Putamen (tissue), 1 donor: ENCODE measurements at regions not wholly inside any gene's neighbourhood (a gene's known extent, or its start where the extent isn't known, plus 50 kb on each side); places are given as distances from the start of the nearest gene placed in this dataset.
"Not testable (repeated sequence)": the region's sequence is repeated elsewhere in the genome, so short reads cannot be mapped to it uniquely, and the experiment has no call there.

Experiments
- DNase-seq: peaks from one replicate; pipeline ENCODE4 v3.0.0-alpha.2; 2016; ENCODE audit warnings: low spot score

GRCh38 chr2:168300460-168300859 lies 53.1 kb upstream of the STK39 start:
- DNase-seq = no peak

DNA sequence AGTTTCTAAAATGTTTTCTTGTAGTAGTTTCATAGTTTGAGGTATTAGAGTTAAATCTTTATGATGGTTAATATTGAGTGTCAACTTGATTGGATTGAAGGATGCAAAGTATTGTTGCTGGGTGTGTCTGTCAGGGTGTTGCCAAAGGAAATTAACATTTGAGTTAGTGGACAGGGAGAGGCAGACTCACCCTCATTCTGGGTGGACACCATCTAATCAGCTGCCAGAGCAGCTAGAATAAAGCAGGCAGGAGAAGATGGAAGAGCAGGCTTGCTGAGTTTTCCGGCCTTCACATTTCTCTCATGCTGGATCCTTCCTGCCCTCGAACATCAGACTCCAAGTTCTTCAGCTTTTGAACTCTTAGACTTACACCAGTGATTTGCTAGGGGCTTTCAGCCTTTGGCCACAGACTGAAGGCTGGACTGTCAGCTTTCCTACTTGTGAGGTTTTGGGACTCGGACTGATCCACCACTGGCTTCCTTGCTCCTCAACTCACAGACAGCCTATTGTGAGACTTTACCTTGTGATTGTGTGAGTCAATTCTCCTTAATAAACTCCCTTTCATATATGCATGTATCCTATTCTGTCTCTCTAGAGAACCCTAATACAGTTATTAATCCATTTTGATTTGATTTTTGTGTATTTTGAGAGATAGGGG lies 56.8 kb upstream of the STK39 start:
- DNase-seq = no peak

- DNase-seq = no peak
Measured at GRCh38 chr2:168307379-168307778, 60.0 kb upstream of the STK39 start.

GRCh38 chr2:168310580-168310979 lies 63.2 kb upstream of the STK39 start:
- no peak for DNase-seq

- no peak for DNase-seq
Measured at GRCh38 chr2:168311261-168311910, 64.0 kb upstream of the STK39 start.

GRCh38 chr2:168312036-168312822 lies 64.8 kb upstream of the STK39 start:
- no peak for DNase-seq

- no peak for DNase-seq
Measured at GRCh38 chr2:168314236-168314635, 66.8 kb upstream of the STK39 start.

- no peak for DNase-seq
Measured at GRCh38 chr2:168315331-168316072, 68.1 kb upstream of the STK39 start.

GRCh38 chr2:168316073-168316440 lies 68.7 kb upstream of the STK39 start:
- DNase-seq = no peak

- DNase-seq = no peak
Measured at GRCh38 chr2:168317282-168317681, 69.9 kb upstream of the STK39 start.

- no peak for DNase-seq
Measured at GRCh38 chr2:168320267-168320666, 72.9 kb upstream of the STK39 start.

DNA sequence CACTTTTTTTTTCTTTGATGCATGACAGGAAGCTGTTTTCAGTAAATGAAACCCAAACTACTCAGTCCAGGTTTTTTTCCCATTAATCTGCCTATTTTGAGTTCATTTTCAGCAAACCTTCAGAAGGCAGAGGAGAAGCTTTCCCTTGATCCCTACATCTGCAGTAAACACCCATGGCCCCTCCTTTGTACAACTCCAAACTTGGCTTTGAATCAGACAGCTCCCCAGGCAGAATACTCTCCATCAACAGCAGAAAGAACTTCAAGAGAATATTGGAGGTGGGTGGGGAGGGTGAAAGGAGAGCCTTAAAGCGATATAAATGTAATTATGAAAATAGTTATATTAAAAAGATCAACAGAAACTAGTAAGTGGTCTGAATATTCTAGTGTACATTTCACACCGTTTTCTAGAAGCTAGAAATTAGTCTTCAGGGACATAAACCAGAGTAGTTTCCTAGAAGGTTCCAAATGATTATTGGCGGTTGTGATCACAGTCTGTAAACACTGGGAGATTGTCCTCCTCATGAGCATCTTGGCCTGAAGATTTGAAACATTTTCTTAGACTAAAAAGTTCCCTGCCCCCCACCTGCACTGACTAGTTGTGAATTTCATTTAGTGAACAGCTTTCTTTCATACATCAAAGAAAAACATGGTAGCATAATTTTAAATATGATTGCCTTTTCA lies 75.1 kb upstream of the STK39 start:
- no peak for DNase-seq

GRCh38 chr2:168323529-168324021 lies 76.2 kb upstream of the STK39 start:
- no peak for DNase-seq

DNA sequence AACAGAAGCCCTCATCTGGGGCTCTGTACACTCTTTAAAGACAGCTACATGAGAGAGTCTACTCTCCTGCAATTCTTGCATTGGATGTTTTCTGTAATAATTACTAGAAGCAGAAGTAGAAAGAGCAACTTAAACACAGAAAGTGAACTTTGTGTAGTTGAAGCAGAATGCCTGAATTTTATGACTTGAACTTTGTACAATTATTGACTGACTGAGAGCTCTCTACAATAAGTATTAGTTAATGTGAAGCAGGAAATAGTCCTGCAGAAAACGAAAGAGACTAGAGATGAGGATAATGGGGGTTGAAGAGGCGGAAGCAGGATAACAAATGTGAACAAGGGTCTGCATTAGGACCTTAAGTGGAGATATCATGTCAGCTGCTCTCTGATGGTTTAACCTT lies 79.2 kb upstream of the STK39 start:
- no peak for DNase-seq

GRCh38 chr2:168327328-168327727 lies 79.9 kb upstream of the STK39 start:
- DNase-seq = no peak

DNA sequence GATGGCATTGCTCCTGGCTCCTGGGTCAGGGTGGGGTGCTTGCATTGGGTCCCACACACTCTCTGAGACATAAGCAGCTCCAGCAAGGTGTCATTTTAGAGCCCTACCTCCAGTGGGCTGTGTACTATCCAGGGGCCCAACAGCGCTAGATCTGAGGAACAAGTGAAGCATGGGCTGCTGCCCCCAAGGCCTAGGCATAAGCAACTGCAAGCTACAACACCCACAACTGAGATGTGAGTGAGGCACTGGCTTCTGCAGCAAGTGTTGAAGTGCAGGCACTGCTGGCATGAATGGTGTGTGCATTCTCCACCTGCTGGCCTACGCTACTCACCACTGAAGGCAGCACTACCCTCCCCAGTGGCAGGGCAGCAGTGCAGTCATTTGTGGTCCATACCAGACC lies 81.0 kb upstream of the STK39 start:
- no peak for DNase-seq

DNA sequence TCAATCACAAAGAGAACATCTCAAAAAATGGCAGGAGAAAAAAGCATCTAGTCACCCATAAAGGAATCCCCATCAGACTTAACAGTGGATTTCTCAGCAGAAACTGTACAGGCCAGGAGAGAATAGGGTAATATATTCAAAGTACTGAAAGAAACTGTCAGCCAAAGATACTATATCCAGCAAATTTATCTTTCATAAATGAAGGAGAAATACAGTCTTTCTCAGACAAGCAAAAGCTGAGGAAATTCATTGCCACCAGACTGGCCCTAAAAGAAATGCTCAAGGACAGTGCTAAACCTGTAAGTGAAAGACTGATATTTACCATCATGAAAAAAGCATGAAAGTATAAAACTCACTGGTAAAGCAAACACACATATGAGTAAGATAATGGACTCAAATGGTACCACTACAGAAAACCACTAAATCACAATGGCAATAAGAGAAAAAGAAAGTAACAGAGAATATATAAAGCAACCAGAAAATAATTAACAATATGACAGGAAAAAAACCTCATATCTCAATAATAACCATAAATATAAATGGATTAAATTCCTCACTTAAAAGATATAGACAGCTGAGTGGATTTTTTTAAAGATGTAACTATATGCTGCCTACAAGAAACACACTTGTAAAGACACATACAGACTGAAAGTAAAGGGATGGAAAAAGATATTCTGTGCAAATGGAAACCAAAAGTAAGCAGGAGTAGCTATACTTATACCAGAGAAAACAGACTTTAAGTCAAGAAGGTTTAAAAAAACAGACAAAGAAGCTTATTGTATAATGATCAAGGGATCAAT lies 83.4 kb upstream of the STK39 start:
- DNase-seq = no peak

DNA sequence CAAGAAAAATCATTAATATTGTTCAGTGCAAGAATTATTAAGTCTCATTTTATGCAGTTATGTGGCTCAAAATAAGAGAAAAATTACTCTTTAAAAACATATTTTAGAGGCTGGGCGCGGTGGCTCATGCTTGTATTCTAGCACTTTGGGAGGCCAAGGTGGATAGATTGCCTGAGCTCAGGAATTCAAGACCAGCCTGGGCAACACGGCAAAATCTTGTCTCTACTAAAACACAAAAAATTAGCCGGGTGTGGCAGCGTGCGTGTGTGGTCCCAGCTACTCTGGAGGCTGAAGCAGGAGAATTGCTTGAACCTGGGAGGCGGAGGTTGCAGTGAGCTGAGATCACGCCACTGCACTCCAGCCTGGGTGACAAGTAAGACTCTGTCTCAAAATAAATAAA lies 87.9 kb upstream of the STK39 start:
- DNase-seq = not testable (repeated sequence)

- DNase-seq = no peak
Measured at GRCh38 chr2:168336786-168337388, 89.5 kb upstream of the STK39 start.

- DNase-seq = no peak
Measured at GRCh38 chr2:168338292-168338691, 90.9 kb upstream of the STK39 start.
